WERI-Rb-1 (cell line): ENCODE measurements at regions not wholly inside any gene's neighbourhood (a gene's known extent, or its start where the extent isn't known, plus 50 kb on each side); places are given as distances from the start of the nearest gene placed in this dataset.

Experiments used
- DNase-seq: peaks from one replicate; pipeline ENCODE4 v3.0.0-alpha.2; 2020
- H3K27ac ChIP-seq: fragments of 250-450 bp; sonication (Bioruptor Pico); 2 replicates; pipeline ENCODE4 v1.5.1; 2020; ENCODE audit warnings: mild to moderate bottlenecking, moderate library complexity
- H3K27me3 ChIP-seq: fragments of 250-450 bp; sonication (Bioruptor Pico); 2 replicates; pipeline ENCODE4 v1.5.1; 2021; ENCODE audit warnings: mild to moderate bottlenecking, low read depth, moderate library complexity; ENCODE audit not compliant: insufficient read depth, severe bottlenecking
- H3K36me3 ChIP-seq: fragments of 250-450 bp; sonication (Bioruptor Pico); 2 replicates; pipeline ENCODE4 v1.5.1; 2020; ENCODE audit warnings: mild to moderate bottlenecking, moderate library complexity
- H3K4me3 ChIP-seq: 2 replicates; pipeline ENCODE4 v1.5.1; 2011; ENCODE audit warnings: low read depth, mild to moderate bottlenecking, control low read depth, low read length
- H3K9me3 ChIP-seq: fragments of 250-450 bp; sonication (Bioruptor Pico); 2 replicates; pipeline ENCODE4 v1.5.1; 2021; ENCODE audit warnings: mild to moderate bottlenecking, moderate library complexity; ENCODE audit not compliant: severe bottlenecking
- TF ChIP-seq, protein P1 (sequence below): IDR thresholded peaks from 2 replicates; pipeline ENCODE4 v1.5.1; 2011; ENCODE audit warnings: low read depth, mild to moderate bottlenecking, control low read depth, inconsistent platforms, low read length

DNA sequence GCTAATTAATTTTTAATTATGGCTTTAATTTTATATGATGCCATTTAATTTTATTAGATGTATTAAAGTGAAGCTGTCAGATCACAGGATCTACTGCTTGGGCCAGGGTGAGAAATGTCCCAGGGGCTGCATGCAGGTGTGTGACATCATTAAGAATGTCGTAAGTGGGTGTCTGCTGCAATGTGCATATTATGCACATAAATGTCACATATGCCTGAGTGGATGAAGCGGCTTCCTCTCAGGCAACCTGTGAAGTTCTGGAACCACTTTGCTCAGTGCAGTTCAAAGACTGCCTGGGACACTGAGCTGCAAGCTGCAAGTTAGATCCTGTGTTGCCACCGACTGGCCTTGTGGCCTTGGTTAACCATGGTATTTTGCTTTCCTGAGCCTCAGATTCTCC, 355.0 kb downstream of the UQCRFS1 start:
- Histone ChIP-seq H3K27me3 (peaks cover 57% of the 10 kb centered on the region), H3K4me3 (no peak overlapping the region), H3K27ac (no peak overlapping the region), H3K9me3 (no peaks in the 10 kb centered on the region), H3K36me3 (no peaks in the 10 kb centered on the region)
- DNase-seq: no peak
- TF ChIP-seq, protein P1, sequence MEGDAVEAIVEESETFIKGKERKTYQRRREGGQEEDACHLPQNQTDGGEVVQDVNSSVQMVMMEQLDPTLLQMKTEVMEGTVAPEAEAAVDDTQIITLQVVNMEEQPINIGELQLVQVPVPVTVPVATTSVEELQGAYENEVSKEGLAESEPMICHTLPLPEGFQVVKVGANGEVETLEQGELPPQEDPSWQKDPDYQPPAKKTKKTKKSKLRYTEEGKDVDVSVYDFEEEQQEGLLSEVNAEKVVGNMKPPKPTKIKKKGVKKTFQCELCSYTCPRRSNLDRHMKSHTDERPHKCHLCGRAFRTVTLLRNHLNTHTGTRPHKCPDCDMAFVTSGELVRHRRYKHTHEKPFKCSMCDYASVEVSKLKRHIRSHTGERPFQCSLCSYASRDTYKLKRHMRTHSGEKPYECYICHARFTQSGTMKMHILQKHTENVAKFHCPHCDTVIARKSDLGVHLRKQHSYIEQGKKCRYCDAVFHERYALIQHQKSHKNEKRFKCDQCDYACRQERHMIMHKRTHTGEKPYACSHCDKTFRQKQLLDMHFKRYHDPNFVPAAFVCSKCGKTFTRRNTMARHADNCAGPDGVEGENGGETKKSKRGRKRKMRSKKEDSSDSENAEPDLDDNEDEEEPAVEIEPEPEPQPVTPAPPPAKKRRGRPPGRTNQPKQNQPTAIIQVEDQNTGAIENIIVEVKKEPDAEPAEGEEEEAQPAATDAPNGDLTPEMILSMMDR: no peak

DNA sequence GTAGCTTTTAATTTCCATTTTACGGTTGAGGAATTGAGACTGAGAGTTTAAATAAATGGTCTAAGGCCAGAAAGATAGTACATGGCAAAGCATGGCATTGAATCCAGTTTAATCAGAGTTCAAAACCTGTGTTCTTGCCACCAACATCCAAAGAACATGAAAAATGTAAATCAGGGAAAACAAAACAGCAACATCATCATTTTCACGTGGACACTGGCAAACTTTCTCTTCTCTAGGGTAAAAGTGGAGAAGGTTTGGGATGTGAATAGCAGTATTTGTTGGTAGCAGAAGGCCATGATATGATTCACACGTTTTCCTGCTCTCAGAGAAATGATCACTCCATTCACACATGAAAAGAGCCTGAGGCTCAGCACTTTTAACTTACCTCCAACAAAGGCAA, 357.7 kb downstream of the UQCRFS1 start:
- TF ChIP-seq, protein P1: no peak
- no peak for DNase-seq
- Histone ChIP-seq H3K36me3 (no peaks in the 10 kb centered on the region), H3K27ac (no peak overlapping the region), H3K4me3 (no peak overlapping the region), H3K27me3 (peaks cover 48% of the 10 kb centered on the region), H3K9me3 (no peaks in the 10 kb centered on the region)

DNA sequence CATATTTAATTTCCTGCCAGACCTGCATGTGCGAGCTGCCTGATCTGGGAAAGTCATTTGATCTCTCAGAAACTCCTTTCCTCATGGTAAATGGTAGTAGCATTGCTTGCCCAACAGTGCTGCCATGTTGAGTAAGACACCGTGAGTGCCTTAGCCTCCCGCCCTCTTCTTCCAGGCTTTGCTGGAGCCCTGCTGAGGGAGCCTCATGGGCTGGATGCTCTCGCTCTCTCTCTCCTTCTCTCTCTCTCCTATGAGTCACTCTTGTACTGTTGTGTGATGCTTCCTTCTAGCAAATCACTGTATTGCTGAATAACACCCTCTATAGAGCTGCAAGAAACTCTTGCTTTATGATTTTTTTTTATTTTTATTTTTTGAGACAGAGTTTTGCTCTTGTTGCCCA, 365.5 kb downstream of the UQCRFS1 start:
- no peak for DNase-seq

DNA sequence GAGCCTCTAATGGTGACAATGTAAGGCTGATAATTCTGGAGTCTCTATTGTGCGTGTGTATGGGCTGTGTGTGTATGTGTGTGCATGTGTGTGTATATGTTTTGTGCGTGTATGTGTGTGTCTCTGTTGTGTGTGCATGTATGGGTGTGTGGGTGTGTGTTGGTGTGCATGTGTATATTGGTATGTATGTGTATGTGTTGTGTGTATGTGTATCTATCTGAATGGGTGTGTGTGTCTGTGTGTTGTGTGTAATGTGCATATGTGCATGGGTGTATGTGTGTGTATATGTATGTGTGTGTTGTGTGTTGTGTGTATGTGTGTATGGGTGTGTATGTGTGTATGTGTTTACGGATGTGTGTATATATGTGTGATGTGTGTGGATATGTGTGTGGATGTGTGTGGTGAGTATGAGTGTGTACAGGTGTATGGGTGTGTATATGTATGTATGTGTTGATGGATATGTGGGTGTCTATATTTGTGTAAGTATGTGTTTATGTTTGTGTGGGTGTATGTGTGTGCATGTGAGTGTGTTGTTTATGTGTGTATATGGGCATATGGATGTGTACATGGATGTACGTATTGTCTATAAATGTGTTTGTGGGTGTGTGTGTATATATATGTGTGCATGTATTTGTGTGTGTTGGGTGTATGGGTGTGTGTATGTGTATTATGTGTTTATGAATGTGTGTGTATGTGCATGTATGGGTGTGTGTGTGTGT, 366.7 kb downstream of the UQCRFS1 start:
- no peak for DNase-seq
- Histone ChIP-seq H3K4me3 (no peak overlapping the region), H3K36me3 (no peaks in the 10 kb centered on the region), H3K27me3 (peaks cover 72% of the 10 kb centered on the region), H3K9me3 (no peaks in the 10 kb centered on the region), H3K27ac (no peak overlapping the region)
- TF ChIP-seq, protein P1: no peak

More for the DNA sequence above, 365.5 kb downstream of the UQCRFS1 start:
- peaks cover 67% of the 10 kb centered on the region for H3K27me3 ChIP-seq
- no peaks in the 10 kb centered on the region for H3K36me3 ChIP-seq
- no peak overlapping the region for H3K4me3 ChIP-seq
- H3K9me3 ChIP-seq: no peaks in the 10 kb centered on the region
- TF ChIP-seq, protein P1: no peak
- H3K27ac ChIP-seq: no peak overlapping the region

DNA sequence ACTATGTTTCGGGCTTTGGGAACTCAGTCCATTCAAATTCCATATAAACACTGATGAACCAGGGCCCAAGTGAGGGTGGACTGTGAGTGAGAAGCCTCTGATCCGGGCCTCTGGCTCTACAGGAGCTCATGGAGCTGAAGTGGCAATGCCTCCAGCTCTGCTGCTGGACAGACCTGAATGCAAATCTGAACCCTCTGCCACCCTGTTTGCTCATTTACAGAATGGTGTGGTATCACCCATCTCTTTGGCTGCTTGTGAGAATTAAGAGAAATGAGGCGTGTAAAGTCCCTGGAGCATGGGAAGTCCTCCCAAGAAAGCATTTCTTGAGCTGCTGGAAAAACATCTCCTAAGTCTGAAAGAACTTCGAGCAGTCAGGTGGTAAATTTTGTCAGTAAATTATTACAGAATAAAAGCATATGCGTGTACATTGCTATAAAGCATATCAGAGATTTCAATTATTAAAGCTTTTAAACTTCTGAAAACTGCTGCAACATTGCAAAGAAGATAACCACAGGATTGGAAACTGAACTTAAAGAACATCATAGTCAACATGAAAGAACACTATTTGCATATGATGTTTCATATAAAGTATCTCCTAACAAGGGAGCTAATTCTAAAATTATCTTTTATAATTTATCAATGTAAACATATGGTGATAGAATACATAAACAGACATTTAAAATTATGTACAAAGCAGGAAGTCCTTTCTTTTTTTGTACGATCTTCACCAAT, 369.0 kb downstream of the UQCRFS1 start:
- H3K27ac ChIP-seq: no peak overlapping the region
- DNase-seq: no peak
- no peak overlapping the region for H3K4me3 ChIP-seq
- H3K9me3 ChIP-seq: no peaks in the 10 kb centered on the region
- TF ChIP-seq, protein P1: no peak
- peaks cover 75% of the 10 kb centered on the region for H3K27me3 ChIP-seq
- no peaks in the 10 kb centered on the region for H3K36me3 ChIP-seq

DNA sequence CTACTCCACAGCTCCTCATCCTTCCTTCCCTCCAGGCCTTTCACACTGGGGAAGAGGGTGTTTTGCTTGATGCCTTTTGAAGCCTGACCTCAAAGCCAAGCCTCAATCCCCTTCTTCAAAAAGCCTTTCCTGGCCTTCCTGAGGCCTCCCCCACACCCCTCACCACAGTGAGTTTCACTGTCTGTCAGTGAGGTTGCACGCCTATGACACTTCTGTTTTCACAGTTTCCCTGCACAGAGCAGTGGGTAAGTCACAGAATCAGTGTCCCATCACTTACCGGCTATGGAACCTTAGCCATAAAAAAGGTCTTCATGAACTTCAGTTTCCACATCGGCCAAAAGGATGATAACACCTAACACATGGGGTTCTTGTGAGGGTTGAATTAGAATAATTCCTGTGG, 371.4 kb downstream of the UQCRFS1 start:
- H3K27me3 ChIP-seq: peaks cover 80% of the 10 kb centered on the region
- no peak overlapping the region for H3K4me3 ChIP-seq
- DNase-seq: no peak
- H3K9me3 ChIP-seq: no peaks in the 10 kb centered on the region
- H3K36me3 ChIP-seq: no peaks in the 10 kb centered on the region
- H3K27ac ChIP-seq: no peak overlapping the region
- TF ChIP-seq, protein P1: no peak
